Naive thymus-derived CD4-positive, alpha-beta T cell (primary cell): ENCODE measurements at regions not wholly inside any gene's neighbourhood (a gene's known extent, or its start where the extent isn't known, plus 50 kb on each side); places are given as distances from the start of the nearest gene placed in this dataset.

Experiments used
- ATAC-seq: fragments of 150-1000 bp; cut with Tn5 transposase; 2 replicates; pipeline ENCODE4 v1.10.0; 2021; ENCODE audit warnings: mild to moderate bottlenecking, moderate library complexity
- CTCF ChIA-PET: fragments of 350-600 bp; sonication (Branson Sonifier 250); formaldehyde crosslinking; loops from one replicate; lab custom pipeline; 2021; ENCODE audit warnings: antibody characterized with exemption; lab: Charles Lee
- POLR2A ChIA-PET: fragments of 350-600 bp; sonication (Branson Sonifier 250); formaldehyde crosslinking; loops from one replicate; lab custom pipeline; 2021; ENCODE audit warnings: antibody characterized with exemption, inconsistent platforms; lab: Charles Lee
- DNase-seq, 9 donors: peaks; one replicate each; pipeline versions ENCODE4 v3.0.0 to v3.0.0-alpha.2; 2020 to 2022; ENCODE audit warnings: mixed read lengths in 1 of 9
- H3K27ac ChIP-seq: one replicate; pipeline ENCODE4 v1.7.0; 2013; ENCODE audit warnings: mild to moderate bottlenecking, low read depth, low read length, moderate library complexity
- H3K27me3 ChIP-seq, 2 donors: one replicate each; pipeline ENCODE4 v1.7.0; 2013; ENCODE audit warnings: low read length in 2 of 2, mild to moderate bottlenecking in 2 of 2, moderate library complexity in 2 of 2; ENCODE audit not compliant: control insufficient read depth in 2 of 2, insufficient read depth in 2 of 2
- H3K36me3 ChIP-seq, 3 experiments: 1 replicate in 2 of 3; 2 replicates in 1 of 3; pipeline ENCODE4 v1.7.0; 2013; ENCODE audit warnings: low read length in 3 of 3, mild to moderate bottlenecking in 3 of 3, moderate library complexity in 1 of 3; ENCODE audit not compliant: insufficient read depth in 3 of 3, control insufficient read depth in 2 of 3
- H3K4me1 ChIP-seq, 2 donors: one replicate each; pipeline ENCODE4 v1.7.0; 2013; ENCODE audit warnings: low read length in 2 of 2, mild to moderate bottlenecking in 2 of 2, moderate library complexity in 1 of 2; ENCODE audit not compliant: control insufficient read depth in 2 of 2, insufficient read depth in 2 of 2
- H3K4me3 ChIP-seq: 2 replicates; pipeline ENCODE4 v1.7.0; 2013; ENCODE audit warnings: mild to moderate bottlenecking, low read length
- H3K9me3 ChIP-seq, 3 experiments: 1 replicate in 2 of 3; 2 replicates in 1 of 3; pipeline ENCODE4 v1.7.0; 2013; ENCODE audit warnings: low read length in 3 of 3; ENCODE audit not compliant: control insufficient read depth in 2 of 3
- H3K27ac Mint-ChIP-seq, 9 donors: one replicate each; pipeline ENCODE4 v1.8.0; 2020 to 2022; ENCODE audit warnings: mixed read lengths in 9 of 9, mild to moderate bottlenecking in 8 of 9, moderate library complexity in 5 of 9, inconsistent platforms in 2 of 9
- H3K27me3 Mint-ChIP-seq, 5 donors: one replicate each; pipeline ENCODE4 v1.8.0; 2021 to 2022; ENCODE audit warnings: mixed read lengths in 5 of 5, mild to moderate bottlenecking in 1 of 5
- H3K36me3 Mint-ChIP-seq, 5 donors: one replicate each; pipeline ENCODE4 v1.8.0; 2020 to 2022; ENCODE audit warnings: mixed read lengths in 5 of 5, mild to moderate bottlenecking in 3 of 5, inconsistent platforms in 1 of 5
- H3K4me1 Mint-ChIP-seq, 7 donors: one replicate each; pipeline ENCODE4 v1.8.0; 2020 to 2022; ENCODE audit warnings: mixed read lengths in 7 of 7, mild to moderate bottlenecking in 3 of 7, inconsistent platforms in 1 of 7
- H3K4me3 Mint-ChIP-seq, 10 donors: one replicate each; pipeline ENCODE4 v1.8.0; 2020 to 2022; ENCODE audit warnings: mild to moderate bottlenecking in 10 of 10, mixed read lengths in 10 of 10, moderate library complexity in 6 of 10, inconsistent platforms in 2 of 10
- H3K9me3 Mint-ChIP-seq, 11 donors: one replicate each; pipeline ENCODE4 v1.8.0; 2020 to 2022; ENCODE audit warnings: mixed read lengths in 11 of 11, mild to moderate bottlenecking in 4 of 11, inconsistent platforms in 1 of 11, moderate library complexity in 1 of 11
- intact Hi-C, 2 donors: fragments of 100-400 bp; cut with micrococcal nuclease; formaldehyde crosslinking; loops; one replicate each; pipeline ENCODE4 v1.15.1; 2023

DNA sequence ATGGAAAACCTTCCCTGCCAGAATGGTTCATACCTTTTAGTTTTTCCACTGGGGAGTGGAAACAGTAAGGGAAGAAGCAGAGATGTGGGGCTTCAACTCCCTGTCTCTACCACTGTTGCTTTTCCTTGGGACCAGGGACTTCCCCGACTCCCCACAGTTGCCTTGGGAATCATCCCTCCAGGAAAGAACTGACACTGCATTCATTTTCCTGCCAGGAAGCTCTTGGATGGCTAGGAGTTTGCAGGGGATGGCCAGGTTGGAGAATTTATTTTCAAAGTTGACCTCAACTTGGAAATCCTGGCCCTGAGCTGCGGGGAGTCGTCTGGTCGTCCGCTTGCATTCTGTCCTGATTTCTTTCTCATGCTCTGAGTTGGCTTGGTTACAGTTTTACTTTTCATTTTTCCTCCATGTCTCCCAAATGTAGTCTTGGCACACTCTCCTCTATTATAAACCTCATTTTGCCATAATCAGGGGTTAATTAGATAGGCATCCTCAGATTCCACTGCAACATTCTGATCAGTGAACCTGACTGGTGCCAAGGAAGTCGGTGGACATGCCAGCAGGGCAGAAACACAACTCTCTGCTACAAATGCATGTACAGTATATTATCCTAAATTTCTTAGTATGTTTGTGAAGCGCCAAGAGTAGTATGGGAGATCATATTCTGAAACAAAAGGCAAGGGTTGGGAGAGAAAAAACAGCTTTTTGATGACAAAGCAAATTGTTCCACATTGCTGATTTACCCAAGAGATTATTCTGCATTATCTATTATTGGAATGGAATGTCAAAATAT lies 220.5 kb upstream of the XYLT1 start:
- Mint-ChIP-seq H3K4me3 (no peak overlapping the region), H3K9me3 (peaks cover 0 to 2% (median 0%) of the 10 kb centered on the region in 11 donors), H3K27ac (no peak overlapping the region), H3K27me3 (peaks cover 0 to 39% (median 20%) of the 10 kb centered on the region in 5 donors), H3K4me1 (no peaks in the 10 kb centered on the region), H3K36me3 (no peaks in the 10 kb centered on the region)
- peaks cover 0 to 2% of the 10 kb centered on the region in 2 donors for H3K27me3 ChIP-seq
- H3K36me3 ChIP-seq = no peaks in the 10 kb centered on the region
- H3K27ac ChIP-seq = no peak overlapping the region
- H3K4me1 ChIP-seq = no peaks in the 10 kb centered on the region
- no peaks in the 10 kb centered on the region for H3K9me3 ChIP-seq
- ATAC-seq = no peak
- CTCF ChIA-PET = no interaction called here
- no peak overlapping the region for H3K4me3 ChIP-seq
- DNase-seq = no peak
- POLR2A ChIA-PET = no interaction called here
- intact Hi-C loops = no loop called here

DNA sequence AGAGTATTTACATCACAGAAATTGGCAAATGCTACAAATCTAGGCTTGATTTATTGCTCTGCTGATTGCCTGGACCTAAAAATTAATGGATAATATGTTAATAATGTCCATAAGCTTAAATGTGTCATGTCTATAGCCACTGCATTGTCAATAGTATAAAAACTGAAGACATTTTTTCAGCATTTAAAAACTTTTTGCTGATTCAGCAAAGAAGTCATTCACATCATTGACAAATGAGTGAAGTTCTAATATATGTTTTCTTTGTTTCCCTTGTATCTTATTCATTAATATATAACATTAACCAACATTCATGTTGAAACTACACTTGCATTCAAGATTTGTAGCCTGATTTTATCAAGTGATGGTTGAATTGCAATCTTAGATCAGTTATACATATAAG lies 214.7 kb upstream of the XYLT1 start:
- ChIA-PET POLR2A (no interaction called here), CTCF (interaction anchor here (0.6 kb wide), 1 partner anchor 423 kb away, joined by 3 read pairs; no protein-coding TSS in a partner anchor)
- Histone ChIP-seq H3K9me3 (no peaks in the 10 kb centered on the region), H3K27me3 (peaks cover 0 to 5% of the 10 kb centered on the region in 2 donors), H3K4me3 (no peak overlapping the region), H3K36me3 (no peaks in the 10 kb centered on the region), H3K4me1 (no peaks in the 10 kb centered on the region), H3K27ac (no peak overlapping the region)
- Mint-ChIP-seq H3K27ac (no peak overlapping the region), H3K27me3 (peaks cover 2 to 28% (median 17%) of the 10 kb centered on the region in 5 donors), H3K9me3 (peaks cover 0 to 6% (median 4%) of the 10 kb centered on the region in 11 donors), H3K36me3 (peaks cover 0 to 3% (median 0%) of the 10 kb centered on the region in 5 donors), H3K4me1 (no peaks in the 10 kb centered on the region), H3K4me3 (no peak overlapping the region)
- no peak for ATAC-seq
- DNase-seq = no peak
- intact Hi-C loops = no loop called here

DNA sequence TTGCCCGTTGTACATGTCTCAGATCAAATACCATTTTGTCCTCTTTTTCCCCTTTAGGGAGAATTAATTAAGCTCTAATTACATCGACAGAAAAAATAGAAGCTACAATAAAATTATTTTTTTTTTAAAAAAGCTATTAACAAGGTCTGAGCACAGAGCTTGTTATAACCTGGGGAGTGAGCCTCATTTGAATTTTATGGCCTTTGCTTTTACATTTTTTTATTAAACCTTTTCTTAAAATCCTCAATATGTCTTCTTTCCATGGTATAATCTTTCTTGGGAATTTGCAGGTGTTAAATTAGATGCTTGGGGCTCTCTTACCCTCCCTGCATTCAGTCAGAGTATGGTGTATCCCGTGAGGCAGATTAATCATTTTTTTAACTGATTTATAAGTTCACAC lies 212.5 kb upstream of the XYLT1 start:
- H3K36me3 ChIP-seq = no peaks in the 10 kb centered on the region
- Mint-ChIP-seq H3K27ac (no peak overlapping the region), H3K4me3 (no peak overlapping the region), H3K9me3 (peaks cover 1 to 18% (median 12%) of the 10 kb centered on the region in 11 donors), H3K27me3 (peaks cover 2 to 34% (median 22%) of the 10 kb centered on the region in 5 donors), H3K36me3 (peaks cover 0 to 7% (median 0%) of the 10 kb centered on the region in 5 donors), H3K4me1 (no peaks in the 10 kb centered on the region)
- H3K27me3 ChIP-seq = peaks cover 0 to 5% of the 10 kb centered on the region in 2 donors
- peaks cover 0 to 3% (median 0%) of the 10 kb centered on the region in 3 experiments for H3K9me3 ChIP-seq
- ChIA-PET POLR2A (no interaction called here), CTCF (no interaction called here)
- intact Hi-C loops = no loop called here
- ATAC-seq (no peak), DNase-seq (no peak)
- H3K4me1 ChIP-seq = no peaks in the 10 kb centered on the region
- H3K4me3 ChIP-seq = no peak overlapping the region
- H3K27ac ChIP-seq = no peak overlapping the region

- DNase-seq (no peak), ATAC-seq (no peak)
- Mint-ChIP-seq H3K36me3 (peaks cover 0 to 7% (median 0%) of the 10 kb centered on the region in 5 donors), H3K27ac (no peak overlapping the region), H3K4me1 (no peaks in the 10 kb centered on the region), H3K9me3 (peaks cover 3 to 18% (median 12%) of the 10 kb centered on the region in 11 donors), H3K4me3 (no peak overlapping the region), H3K27me3 (peaks cover 0 to 20% (median 13%) of the 10 kb centered on the region in 5 donors)
- no peaks in the 10 kb centered on the region for H3K4me1 ChIP-seq
- ChIA-PET POLR2A (no interaction called here), CTCF (no interaction called here)
- peaks cover 0 to 3% (median 0%) of the 10 kb centered on the region in 3 experiments for H3K9me3 ChIP-seq
- H3K4me3 ChIP-seq = no peak overlapping the region
- intact Hi-C loops = no loop called here
- H3K27me3 ChIP-seq = no peaks in the 10 kb centered on the region
- no peaks in the 10 kb centered on the region for H3K36me3 ChIP-seq
- no peak overlapping the region for H3K27ac ChIP-seq
Measured at GRCh38 chr16:17676171-17676570, 205.4 kb upstream of the XYLT1 start.

DNA sequence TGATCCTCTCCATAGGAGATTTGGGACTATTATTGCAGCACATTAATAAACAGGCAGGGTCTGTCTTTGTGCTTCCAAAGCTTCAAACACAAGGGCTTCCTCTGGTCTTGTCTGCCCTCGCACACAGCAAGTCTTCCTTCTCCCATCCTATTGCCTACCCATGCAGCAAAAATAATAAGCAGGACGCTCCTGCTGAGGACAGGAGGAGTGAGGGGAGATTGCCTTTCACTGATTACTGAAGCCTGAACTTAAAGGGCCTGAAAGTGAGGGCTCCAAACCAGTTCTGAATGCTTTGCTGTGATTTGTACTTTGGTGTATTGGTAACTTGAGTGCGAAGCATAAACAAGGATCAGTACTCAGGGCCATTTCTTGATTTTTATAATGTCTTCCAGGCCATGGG lies 197.6 kb upstream of the XYLT1 start:
- ChIA-PET POLR2A (no interaction called here), CTCF (no interaction called here)
- Histone ChIP-seq H3K9me3 (no peaks in the 10 kb centered on the region), H3K4me3 (no peak overlapping the region), H3K4me1 (no peaks in the 10 kb centered on the region), H3K36me3 (no peaks in the 10 kb centered on the region), H3K27me3 (no peaks in the 10 kb centered on the region), H3K27ac (no peak overlapping the region)
- Mint-ChIP-seq H3K27ac (no peak overlapping the region), H3K9me3 (peaks cover 0 to 14% (median 0%) of the 10 kb centered on the region in 11 donors), H3K36me3 (no peaks in the 10 kb centered on the region), H3K4me1 (no peaks in the 10 kb centered on the region), H3K27me3 (peaks cover 2 to 21% (median 5%) of the 10 kb centered on the region in 5 donors), H3K4me3 (no peak overlapping the region)
- DNase-seq (no peak), ATAC-seq (no peak)
- intact Hi-C loops = no loop called here

GRCh38 chr16:17666293-17666692 lies 195.5 kb upstream of the XYLT1 start:
- H3K9me3 Mint-ChIP-seq = peaks cover 0 to 14% (median 0%) of the 10 kb centered on the region in 11 donors
- no peak for DNase-seq
- H3K27ac Mint-ChIP-seq = no peak overlapping the region
- no peaks in the 10 kb centered on the region for H3K36me3 ChIP-seq
- intact Hi-C loops = no loop called here
- no peaks in the 10 kb centered on the region for H3K4me1 Mint-ChIP-seq
- H3K27me3 Mint-ChIP-seq = peaks cover 2 to 31% (median 14%) of the 10 kb centered on the region in 5 donors
- no peaks in the 10 kb centered on the region for H3K9me3 ChIP-seq
- CTCF ChIA-PET = no interaction called here
- H3K27me3 ChIP-seq = no peaks in the 10 kb centered on the region
- no peaks in the 10 kb centered on the region for H3K36me3 Mint-ChIP-seq
- ATAC-seq = no peak
- no peak overlapping the region for H3K4me3 ChIP-seq
- no peaks in the 10 kb centered on the region for H3K4me1 ChIP-seq
- no peak overlapping the region for H3K4me3 Mint-ChIP-seq
- POLR2A ChIA-PET = no interaction called here
- H3K27ac ChIP-seq = no peak overlapping the region

DNA sequence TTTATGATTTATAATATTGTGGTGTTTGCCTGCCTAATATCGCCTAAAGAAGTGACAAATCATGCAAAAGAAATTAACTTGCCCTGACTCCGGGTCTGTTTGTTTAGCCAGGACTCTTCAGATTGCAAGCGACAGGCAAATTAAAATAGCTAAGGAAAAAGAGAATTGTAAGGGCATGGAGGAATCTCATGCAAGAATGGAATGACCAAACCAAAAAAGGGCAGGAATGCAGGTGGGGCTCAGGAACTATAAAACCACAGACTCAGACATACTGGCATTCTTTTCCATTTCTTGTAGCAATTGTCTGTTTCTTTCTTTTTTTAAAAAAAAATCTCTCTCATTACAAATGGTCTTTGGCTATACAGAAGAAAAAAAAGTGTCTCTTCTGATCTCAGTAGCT lies 188.1 kb upstream of the XYLT1 start:
- Mint-ChIP-seq H3K36me3 (no peaks in the 10 kb centered on the region), H3K4me1 (peaks cover 0 to 3% (median 0%) of the 10 kb centered on the region in 7 donors), H3K27ac (no peak overlapping the region), H3K9me3 (peaks cover 0 to 1% (median 0%) of the 10 kb centered on the region in 11 donors), H3K4me3 (no peak overlapping the region), H3K27me3 (peaks cover 10 to 33% (median 27%) of the 10 kb centered on the region in 5 donors)
- intact Hi-C loops = no loop called here
- Histone ChIP-seq H3K4me1 (no peaks in the 10 kb centered on the region), H3K9me3 (no peaks in the 10 kb centered on the region), H3K27ac (no peak overlapping the region), H3K27me3 (no peaks in the 10 kb centered on the region), H3K36me3 (no peaks in the 10 kb centered on the region), H3K4me3 (no peak overlapping the region)
- ChIA-PET CTCF (no interaction called here), POLR2A (no interaction called here)
- ATAC-seq (no peak), DNase-seq (no peak)
